ENCODE measurements at regions not wholly inside any gene's neighbourhood (a gene's known extent, or its start where the extent isn't known, plus 50 kb on each side); places are given as distances from the start of the nearest gene placed in this dataset.

DNA sequence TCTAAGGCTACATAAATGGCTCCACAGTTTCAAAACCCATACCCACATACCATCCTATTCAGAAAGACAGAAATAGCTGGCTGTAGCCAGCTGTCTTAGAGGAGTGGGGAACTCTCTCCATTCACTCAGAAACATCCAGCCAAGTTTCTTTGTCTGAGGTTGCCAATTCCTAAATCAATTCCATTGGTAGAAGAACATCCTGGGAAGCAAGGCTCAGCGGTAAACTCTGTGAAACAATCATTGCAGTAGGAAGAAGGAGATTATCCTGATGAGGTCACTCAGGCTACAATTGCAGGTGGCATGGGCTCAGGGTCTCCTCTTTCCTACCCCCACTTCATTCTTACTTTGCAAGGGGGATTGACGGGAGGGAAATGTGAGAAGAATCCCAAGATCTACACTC is 154.0 kb downstream of the ETV1 start:
- peak; percentile 57 for DNase-seq (ENCODE audit: low read depth, low spot score)

DNA sequence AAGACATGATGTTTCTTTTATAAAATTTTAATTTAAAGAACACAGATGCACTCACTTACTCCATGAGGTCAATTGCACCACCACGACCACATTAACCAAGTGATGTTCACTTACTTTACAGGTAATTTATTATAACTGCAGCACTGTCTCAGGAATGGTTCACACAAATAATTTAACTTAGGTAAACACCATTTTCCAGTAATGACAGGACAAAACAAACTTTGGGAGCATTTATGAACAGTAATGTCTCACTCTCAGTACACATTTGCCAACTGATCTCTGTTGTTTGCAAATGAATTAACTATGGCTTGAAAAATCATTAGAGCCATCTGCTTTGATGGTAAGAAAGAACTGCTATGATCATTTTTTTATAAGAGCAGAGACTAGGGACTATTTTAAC is 150.4 kb downstream of the ETV1 start:
- no peak for DNase-seq (ENCODE audit: low read depth, low spot score)
